Spleen (tissue), 7 donors: ENCODE measurements at regions not wholly inside any gene's neighbourhood (a gene's known extent, or its start where the extent isn't known, plus 50 kb on each side); places are given as distances from the start of the nearest gene placed in this dataset.

ENCODE experiments used
- POLR2A ChIP-seq, 3 donors: fragments of 450-650 bp; IDR thresholded peaks; one replicate each; pipeline ENCODE4 v1.5.1; 2017; ENCODE audit warnings: antibody characterized with exemption in 3 of 3, mild to moderate bottlenecking in 1 of 3
- POLR2AphosphoS5 ChIP-seq, 3 donors: sonication (generic); formaldehyde crosslinking; IDR thresholded peaks; one replicate each; pipeline ENCODE4 v1.5.1; 2017; ENCODE audit warnings: antibody characterized with exemption in 3 of 3
- TF ChIP-seq, protein P1 (sequence below), 11 experiments: fragments of 200-600 bp in 7 of 11; fragments of 450-650 bp in 4 of 11; sonication (generic) in 4 of 11; IDR thresholded peaks in 8 of 11; conservative IDR thresholded peaks in 3 of 11; 1 replicate in 7 of 11; 2 replicates in 4 of 11; pipeline versions ENCODE4 v1.4.0 to v1.8.0; 2016 to 2021; ENCODE audit warnings: antibody characterized with exemption in 11 of 11, inconsistent platforms in 4 of 11, mild to moderate bottlenecking in 1 of 11
- donor health status: DM: no; HTN: no; CAD: no; lungs with moderate emphysema.
- donor health status: DM: no; HTN: no; CAD: no.
- donor health status: DM: no; HTN: no; CAD: no.

GRCh38 chr9:97752274-97752673 lies 55.1 kb upstream of the XPA start:
- TF ChIP-seq, protein P1, sequence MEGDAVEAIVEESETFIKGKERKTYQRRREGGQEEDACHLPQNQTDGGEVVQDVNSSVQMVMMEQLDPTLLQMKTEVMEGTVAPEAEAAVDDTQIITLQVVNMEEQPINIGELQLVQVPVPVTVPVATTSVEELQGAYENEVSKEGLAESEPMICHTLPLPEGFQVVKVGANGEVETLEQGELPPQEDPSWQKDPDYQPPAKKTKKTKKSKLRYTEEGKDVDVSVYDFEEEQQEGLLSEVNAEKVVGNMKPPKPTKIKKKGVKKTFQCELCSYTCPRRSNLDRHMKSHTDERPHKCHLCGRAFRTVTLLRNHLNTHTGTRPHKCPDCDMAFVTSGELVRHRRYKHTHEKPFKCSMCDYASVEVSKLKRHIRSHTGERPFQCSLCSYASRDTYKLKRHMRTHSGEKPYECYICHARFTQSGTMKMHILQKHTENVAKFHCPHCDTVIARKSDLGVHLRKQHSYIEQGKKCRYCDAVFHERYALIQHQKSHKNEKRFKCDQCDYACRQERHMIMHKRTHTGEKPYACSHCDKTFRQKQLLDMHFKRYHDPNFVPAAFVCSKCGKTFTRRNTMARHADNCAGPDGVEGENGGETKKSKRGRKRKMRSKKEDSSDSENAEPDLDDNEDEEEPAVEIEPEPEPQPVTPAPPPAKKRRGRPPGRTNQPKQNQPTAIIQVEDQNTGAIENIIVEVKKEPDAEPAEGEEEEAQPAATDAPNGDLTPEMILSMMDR (IDR thresholded peaks at IDR 0.05 in 8 of 11, conservative IDR thresholded peaks at IDR 0.05 in 3 of 11) = no peak
- TF ChIP-seq POLR2A (IDR thresholded peaks at IDR 0.05) (no peak), POLR2AphosphoS5 (IDR thresholded peaks at IDR 0.05) (no peak)
